Eye (tissue), 1 donor: ENCODE measurements at regions not wholly inside any gene's neighbourhood (a gene's known extent, or its start where the extent isn't known, plus 50 kb on each side); places are given as distances from the start of the nearest gene placed in this dataset.

Experiments used
- DNase-seq: peaks from one replicate; pipeline ENCODE4 v3.0.0-alpha.2; 2015

DNA sequence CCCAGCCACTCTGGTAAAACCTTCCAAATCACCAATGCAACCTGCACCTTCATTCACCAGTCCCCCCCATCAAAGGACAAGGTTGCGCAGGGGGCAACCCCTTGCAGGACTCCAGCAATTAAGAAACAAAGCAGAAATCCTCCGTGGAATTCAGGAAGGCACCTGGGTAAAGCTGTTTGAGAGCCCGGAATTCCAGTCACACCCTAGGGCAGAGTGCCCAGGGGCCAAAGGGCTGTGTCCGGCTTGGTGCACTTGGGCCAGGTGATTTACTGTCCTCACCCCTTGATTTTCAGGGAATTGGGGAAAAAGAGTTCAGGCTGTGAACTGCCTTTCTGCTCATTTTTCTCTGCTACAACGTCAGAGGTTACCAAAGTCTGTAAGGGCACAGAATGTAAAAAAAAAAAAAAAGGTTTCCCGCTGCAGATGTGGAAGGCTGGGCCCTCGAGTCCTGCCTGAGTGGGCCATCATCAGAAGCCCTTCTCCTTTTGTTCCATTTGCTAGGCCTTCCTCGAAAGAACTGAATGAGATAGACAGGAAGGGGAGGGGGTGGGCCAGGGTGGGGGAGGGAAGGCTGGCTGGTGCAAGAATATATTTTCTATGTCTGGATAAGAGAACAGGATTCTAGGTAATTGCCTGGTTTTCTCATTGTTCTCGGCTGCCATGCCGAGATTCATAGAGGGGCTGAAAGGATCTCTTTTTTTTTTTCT is 266.5 kb upstream of the PSMD7 start:
- DNase-seq = no peak

DNA sequence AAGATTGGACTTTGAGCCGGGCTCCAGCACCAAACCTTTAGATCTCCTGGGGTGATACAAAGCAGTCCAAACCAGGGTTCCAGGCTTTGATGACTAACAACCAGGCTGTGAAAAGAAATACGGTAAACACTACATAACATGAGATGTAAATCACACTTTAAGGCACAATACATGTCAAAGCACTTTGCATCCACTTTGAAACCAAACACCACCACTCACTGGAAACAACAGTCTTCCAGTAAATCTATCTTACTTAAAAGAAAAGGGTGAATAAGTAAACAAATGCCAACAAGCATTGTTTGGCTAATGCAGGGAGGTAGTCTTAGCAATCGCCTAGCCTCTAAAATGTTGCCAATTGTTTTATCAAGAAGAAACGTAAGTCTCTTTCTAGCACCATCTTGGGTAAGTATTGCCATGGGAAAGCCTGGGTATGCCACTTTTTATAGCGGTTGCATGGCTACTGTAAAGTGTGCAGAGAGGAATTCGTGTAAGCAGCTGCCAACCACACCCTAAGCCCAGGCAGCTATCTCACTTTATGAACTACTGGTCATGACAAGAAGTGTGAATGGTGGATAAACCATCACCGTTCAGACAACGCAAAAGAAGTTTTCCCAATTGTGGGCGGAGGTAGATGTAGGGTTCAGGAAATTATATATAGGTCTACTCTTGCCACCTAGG is 267.4 kb upstream of the PSMD7 start:
- no peak for DNase-seq

DNA sequence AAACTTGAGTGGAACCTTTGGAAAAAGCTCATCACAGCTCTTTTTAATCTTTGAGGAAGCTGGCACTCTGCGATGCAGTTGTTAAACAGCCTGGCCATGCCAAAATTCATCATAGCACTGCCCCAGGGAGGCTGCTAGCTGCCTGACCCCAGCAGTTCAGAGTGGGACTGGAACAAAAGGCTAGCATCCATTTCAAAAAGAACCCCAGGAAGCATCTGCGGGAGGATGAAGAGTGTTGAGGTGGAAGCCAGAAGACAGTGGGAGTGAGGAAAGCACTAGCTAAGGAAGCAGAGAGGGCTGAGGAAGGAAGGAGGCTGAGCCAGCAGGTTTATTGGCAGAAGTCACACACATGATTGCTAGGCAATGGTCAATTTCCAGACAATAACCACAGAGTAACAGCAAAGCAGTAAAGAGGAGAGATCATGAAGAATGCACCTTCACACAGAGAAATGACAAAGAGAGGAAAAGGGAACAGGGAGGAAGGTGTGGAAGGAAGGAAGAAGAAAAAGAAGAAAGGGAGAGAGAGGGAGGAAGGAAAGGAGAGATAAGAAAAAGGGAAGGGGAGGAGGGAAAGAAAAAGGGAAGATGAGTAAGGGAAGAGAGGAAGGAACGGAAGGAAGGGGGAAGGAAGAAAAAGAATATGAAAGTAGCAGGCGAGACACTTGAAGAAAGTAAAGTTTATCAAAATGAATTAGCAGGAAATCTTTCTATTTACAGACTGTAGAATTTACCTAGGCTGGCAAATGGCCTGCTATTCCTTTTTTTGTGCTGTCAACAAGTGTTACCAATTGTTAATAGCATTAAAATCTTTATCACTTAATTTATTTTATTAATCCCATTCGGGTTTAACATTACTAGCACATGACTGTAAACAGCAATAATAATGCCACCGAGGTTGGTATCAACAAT is 270.0 kb upstream of the PSMD7 start:
- DNase-seq = no peak

DNA sequence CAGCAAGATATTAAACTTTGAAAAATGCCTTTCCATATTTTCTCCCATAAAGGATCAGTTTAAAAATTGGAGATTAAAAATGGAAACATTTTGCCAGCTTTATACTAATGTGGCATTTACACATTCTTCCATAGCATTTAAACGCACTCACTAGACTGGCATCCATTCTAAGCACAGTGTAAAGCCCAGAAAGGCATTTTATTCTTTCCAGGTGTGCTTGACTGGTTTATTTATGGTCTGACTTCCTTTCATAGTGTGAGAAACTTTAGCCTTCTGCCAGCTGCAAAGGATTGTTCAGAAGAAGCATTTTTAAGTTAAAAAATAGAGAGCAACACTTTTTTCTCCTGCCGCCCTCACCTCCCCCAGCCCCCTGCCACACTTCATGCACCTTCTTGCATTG is 271.7 kb upstream of the PSMD7 start:
- no peak for DNase-seq

DNA sequence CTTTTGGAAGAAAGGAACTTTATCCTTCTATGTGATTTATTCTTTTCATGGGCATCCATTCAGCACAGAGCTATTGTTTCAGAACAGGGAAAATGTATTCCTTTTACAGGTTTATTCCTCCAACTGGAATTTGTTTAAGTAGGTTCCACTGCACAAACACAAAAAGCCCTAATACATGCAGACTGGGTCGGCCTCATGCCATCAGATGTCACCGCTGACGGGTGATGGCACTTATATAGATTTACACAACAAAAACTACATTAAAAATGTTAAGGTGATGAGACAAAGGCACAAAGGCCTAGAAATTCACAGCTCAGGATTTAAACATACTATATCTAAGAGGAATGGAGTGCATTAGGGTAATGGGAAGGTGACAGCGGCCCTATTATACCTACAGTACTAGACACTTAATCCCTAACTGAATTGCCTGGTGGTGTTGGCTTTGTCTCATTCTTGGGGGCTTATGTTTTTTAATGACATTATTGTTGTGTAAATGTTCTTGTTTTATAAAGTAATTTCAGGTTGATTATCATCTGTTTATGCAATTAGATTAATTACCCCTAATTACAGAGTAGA is 276.4 kb upstream of the PSMD7 start:
- no peak for DNase-seq

- no peak for DNase-seq
Measured at GRCh38 chr16:74019612-74020011, 277.0 kb upstream of the PSMD7 start.

- DNase-seq = no peak
Measured at GRCh38 chr16:74015953-74016352, 280.7 kb upstream of the PSMD7 start.

- DNase-seq = no peak
Measured at GRCh38 chr16:73998707-73999106, 297.9 kb upstream of the PSMD7 start.

GRCh38 chr16:73997971-73998370 is 298.6 kb upstream of the PSMD7 start:
- DNase-seq = peak; percentile 81

- DNase-seq = no peak
Measured at GRCh38 chr16:73997340-73997711, 299.3 kb upstream of the PSMD7 start.

- peak; percentile 26 for DNase-seq
Measured at GRCh38 chr16:73996624-73997339, 299.8 kb upstream of the PSMD7 start.

- no peak for DNase-seq
Measured at GRCh38 chr16:73993878-73994277, 302.7 kb upstream of the PSMD7 start.

GRCh38 chr16:73978407-73978784 is 318.2 kb upstream of the PSMD7 start:
- DNase-seq = no peak

DNA sequence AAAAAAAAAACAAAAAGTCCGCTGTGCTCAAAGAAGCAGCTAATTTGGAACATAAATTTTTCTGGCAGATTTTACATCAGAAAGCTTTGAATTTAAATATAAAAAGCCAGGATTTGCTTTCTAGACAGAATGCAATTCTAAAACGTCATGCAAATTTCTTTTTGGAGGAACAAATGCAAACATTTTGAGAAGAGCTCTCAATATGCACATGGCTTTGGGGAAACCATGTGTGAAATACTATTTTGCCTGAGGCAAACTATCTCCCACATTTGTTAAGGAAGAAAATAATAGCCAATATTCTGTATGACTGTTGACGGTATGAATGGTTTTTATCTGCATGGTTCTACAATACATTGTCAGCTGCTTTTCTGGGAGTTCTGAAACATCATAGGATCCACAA is 320.0 kb upstream of the PSMD7 start:
- no peak for DNase-seq

DNA sequence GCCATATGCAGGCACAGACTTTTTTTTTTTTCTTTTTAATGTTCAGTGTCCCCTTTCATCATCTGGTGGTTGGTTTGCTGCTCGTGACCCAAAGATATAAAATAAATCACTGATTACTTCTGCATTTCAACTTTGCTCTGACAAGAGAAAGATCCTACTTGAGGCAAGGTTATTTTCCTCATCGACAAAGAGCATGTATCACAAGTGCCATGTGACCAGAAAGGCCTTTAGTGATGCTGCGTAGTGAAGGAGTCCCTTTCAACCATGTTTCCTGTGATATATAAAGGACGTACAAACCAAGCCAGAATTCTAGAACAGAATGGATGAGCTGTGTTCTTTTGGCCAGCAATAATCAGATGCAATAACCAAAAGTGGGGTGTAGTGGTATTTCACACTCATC is 323.4 kb upstream of the PSMD7 start:
- no peak for DNase-seq

- DNase-seq = no peak
Measured at GRCh38 chr16:73966851-73967250, 329.8 kb upstream of the PSMD7 start.

- no peak for DNase-seq
Measured at GRCh38 chr16:73965591-73965990, 331.0 kb upstream of the PSMD7 start.

GRCh38 chr16:73956587-73957494 is 339.8 kb upstream of the PSMD7 start:
- peak; percentile 93 for DNase-seq

DNA sequence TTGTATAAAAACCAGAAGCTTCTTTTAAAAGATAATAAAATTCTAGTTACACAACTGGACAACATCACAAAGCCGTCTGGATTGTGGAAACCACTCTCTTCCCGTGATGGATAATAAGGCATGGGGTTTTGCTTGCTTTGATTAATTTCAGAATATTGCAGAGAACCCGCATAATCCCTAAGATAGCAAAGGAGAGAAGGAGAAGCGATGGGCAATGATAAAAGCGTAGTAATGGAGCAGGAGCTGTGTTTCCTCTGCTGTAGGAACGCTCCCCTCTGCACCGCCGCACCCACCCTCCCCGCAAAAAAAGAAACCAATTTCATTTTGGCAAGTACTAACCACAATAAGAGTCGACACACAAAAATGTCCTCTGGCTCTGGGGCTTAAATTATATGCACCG is 340.9 kb upstream of the PSMD7 start:
- DNase-seq = no peak

- no peak for DNase-seq
Measured at GRCh38 chr16:73955255-73955654, 341.4 kb upstream of the PSMD7 start.

- DNase-seq = peak; percentile 64
Measured at GRCh38 chr16:73951481-73951880, 345.1 kb upstream of the PSMD7 start.
